K562 (cell line): ENCODE measurements at regions not wholly inside any gene's neighbourhood (a gene's known extent, or its start where the extent isn't known, plus 50 kb on each side); places are given as distances from the start of the nearest gene placed in this dataset.
"Not testable (repeated sequence)": the region's sequence is repeated elsewhere in the genome, so short reads cannot be mapped to it uniquely, and the experiment has no call there.

Source experiments
- ETV5 ChIP-seq: sonication (generic); formaldehyde crosslinking; IDR thresholded peaks from 2 replicates; pipeline ENCODE4 v1.4.0; 2020; ENCODE audit warnings: low read depth, mild to moderate bottlenecking, missing genetic modification reagents
- MTA3 ChIP-seq: fragments of 450-650 bp; formaldehyde crosslinking; IDR thresholded peaks from 2 replicates; pipeline ENCODE4 v1.6.1; 2017; ENCODE audit warnings: mild to moderate bottlenecking, borderline replicate concordance
- MXI1 ChIP-seq: IDR thresholded peaks from 2 replicates; pipeline ENCODE4 v1.6.1; 2011; ENCODE audit warnings: low read depth, mild to moderate bottlenecking, improper control_type of control experiment, low read length
- RAD21 ChIP-seq, 2 experiments: fragments of 250-450 bp in 1 of 2; fragments of 450-650 bp in 1 of 2; sonication (Bioruptor Pico) in 1 of 2; formaldehyde crosslinking in 1 of 2; IDR thresholded peaks in 1 of 2; conservative IDR thresholded peaks in 1 of 2; 2 replicates each; pipeline versions ENCODE4 v1.4.0 to v1.8.0; 2020 to 2022; ENCODE audit warnings: mild to moderate bottlenecking in 2 of 2, moderate library complexity in 1 of 2
- RFX1 ChIP-seq: fragments of 450-650 bp; IDR thresholded peaks from 2 replicates; pipeline ENCODE4 v1.6.1; 2016; ENCODE audit warnings: mild to moderate bottlenecking, moderate library complexity
- TF ChIP-seq, protein P1 (sequence below): sonication (generic); formaldehyde crosslinking; IDR thresholded peaks from 2 replicates; pipeline ENCODE4 v1.9.0; 2022; ENCODE audit warnings: mild to moderate bottlenecking, missing genetic modification reagents
- TF ChIP-seq, protein P2 (sequence below), 3 experiments: IDR thresholded peaks in 2 of 3; conservative IDR thresholded peaks in 1 of 3; 2 replicates each; pipeline ENCODE4 v1.5.1; 2011 to 2012; ENCODE audit warnings: low read length in 3 of 3, mild to moderate bottlenecking in 3 of 3, control low read depth in 2 of 3, improper control_type of control experiment in 1 of 3, inconsistent platforms in 1 of 3, low read depth in 1 of 3, mixed read lengths in 1 of 3, moderate library complexity in 1 of 3; ENCODE audit not compliant: insufficient read depth in 2 of 3
- TF ChIP-seq, protein P3 (sequence below), 2 experiments: IDR thresholded peaks; 2 replicates each; pipeline ENCODE4 v1.6.1; 2012; ENCODE audit warnings: improper control_type of control experiment in 2 of 2, low read depth in 2 of 2, low read length in 2 of 2, borderline replicate concordance in 1 of 2

DNA sequence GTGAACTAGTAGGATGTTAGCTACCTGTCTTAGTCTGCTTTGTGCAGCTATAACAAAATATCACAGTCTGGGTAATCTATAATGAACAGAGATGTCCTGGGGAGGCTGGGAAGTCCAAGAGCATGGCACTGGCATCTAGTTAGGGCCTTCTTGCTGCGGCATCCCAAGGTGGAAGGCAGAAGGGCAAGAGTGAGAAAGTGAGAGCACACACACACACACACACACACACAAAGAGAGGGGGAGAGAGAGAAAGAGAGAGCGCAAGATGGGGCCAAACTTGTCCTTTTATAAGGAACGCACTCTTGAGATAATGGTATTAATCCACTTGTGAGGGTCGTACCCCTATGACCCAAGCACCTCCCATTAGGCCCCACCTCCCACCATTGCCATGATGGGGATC is 4423.6 kb upstream of the TPTE start:
- not testable (repeated sequence) for TF ChIP-seq RFX1; ETV5 (CRISPR knock-in tag); MTA3; RAD21 (CRISPR knock-in tag; conservative IDR thresholded peaks at IDR 0.05 in 1 of 2, IDR thresholded peaks at IDR 0.05 in 1 of 2); MXI1
- TF ChIP-seq, protein P1, sequence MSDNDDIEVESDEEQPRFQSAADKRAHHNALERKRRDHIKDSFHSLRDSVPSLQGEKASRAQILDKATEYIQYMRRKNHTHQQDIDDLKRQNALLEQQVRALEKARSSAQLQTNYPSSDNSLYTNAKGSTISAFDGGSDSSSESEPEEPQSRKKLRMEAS (CRISPR knock-in tag), result not testable (repeated sequence)
- TF ChIP-seq, protein P2, sequence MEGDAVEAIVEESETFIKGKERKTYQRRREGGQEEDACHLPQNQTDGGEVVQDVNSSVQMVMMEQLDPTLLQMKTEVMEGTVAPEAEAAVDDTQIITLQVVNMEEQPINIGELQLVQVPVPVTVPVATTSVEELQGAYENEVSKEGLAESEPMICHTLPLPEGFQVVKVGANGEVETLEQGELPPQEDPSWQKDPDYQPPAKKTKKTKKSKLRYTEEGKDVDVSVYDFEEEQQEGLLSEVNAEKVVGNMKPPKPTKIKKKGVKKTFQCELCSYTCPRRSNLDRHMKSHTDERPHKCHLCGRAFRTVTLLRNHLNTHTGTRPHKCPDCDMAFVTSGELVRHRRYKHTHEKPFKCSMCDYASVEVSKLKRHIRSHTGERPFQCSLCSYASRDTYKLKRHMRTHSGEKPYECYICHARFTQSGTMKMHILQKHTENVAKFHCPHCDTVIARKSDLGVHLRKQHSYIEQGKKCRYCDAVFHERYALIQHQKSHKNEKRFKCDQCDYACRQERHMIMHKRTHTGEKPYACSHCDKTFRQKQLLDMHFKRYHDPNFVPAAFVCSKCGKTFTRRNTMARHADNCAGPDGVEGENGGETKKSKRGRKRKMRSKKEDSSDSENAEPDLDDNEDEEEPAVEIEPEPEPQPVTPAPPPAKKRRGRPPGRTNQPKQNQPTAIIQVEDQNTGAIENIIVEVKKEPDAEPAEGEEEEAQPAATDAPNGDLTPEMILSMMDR (IDR thresholded peaks at IDR 0.05 in 2 of 3, conservative IDR thresholded peaks at IDR 0.05 in 1 of 3; ENCODE audit: insufficient read depth in 2 of 3, low read depth in 1 of 3, low read length in 3 of 3), result not testable (repeated sequence)
- TF ChIP-seq, protein P3, sequence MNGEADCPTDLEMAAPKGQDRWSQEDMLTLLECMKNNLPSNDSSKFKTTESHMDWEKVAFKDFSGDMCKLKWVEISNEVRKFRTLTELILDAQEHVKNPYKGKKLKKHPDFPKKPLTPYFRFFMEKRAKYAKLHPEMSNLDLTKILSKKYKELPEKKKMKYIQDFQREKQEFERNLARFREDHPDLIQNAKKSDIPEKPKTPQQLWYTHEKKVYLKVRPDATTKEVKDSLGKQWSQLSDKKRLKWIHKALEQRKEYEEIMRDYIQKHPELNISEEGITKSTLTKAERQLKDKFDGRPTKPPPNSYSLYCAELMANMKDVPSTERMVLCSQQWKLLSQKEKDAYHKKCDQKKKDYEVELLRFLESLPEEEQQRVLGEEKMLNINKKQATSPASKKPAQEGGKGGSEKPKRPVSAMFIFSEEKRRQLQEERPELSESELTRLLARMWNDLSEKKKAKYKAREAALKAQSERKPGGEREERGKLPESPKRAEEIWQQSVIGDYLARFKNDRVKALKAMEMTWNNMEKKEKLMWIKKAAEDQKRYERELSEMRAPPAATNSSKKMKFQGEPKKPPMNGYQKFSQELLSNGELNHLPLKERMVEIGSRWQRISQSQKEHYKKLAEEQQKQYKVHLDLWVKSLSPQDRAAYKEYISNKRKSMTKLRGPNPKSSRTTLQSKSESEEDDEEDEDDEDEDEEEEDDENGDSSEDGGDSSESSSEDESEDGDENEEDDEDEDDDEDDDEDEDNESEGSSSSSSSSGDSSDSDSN (IDR thresholded peaks at IDR 0.05; ENCODE audit: borderline replicate concordance in 1 of 2, low read depth in 2 of 2, low read length in 2 of 2), result not testable (repeated sequence)
